ENCODE measurements at regions not wholly inside any gene's neighbourhood (a gene's known extent, or its start where the extent isn't known, plus 50 kb on each side); places are given as distances from the start of the nearest gene placed in this dataset.
A peak's percentile ranks its signal among the peaks of the same experiment; 100 is the strongest.
"Not testable (repeated sequence)": the region's sequence is repeated elsewhere in the genome, so short reads cannot be mapped to it uniquely, and the experiment has no call there.

DNA sequence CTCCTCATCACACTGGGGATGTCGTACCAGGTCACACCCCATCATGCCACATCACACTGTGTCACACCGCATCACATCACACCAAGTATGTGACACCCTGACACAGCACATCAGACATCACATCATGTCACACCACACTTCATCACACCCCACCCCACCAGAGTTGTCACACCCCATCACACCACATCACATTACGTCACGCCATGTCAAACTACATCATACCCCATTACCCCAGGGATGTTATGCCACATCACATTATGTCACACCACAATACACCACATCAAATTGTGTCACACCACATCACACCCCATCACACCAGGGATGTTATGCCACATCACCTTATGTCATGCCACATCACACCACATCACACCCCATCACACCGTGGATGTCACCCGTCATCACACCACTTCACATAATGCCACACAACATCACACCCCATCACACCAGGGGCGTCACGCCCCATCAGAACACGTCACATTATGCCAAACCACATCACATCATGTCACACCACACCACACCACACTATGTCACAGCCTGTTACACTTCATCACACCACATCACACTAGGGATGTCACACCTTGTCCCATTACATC is 133.6 kb downstream of the TMEM121 start:
- DNase-seq (no peak), ATAC-seq (no peak)
- intact Hi-C loops (cut with DNase I): no loop called here
- Histone ChIP-seq H3K4me1 (no peaks in the 10 kb centered on the region), H3K9me3 (peaks cover 0 to 4% (median 0%) of the 10 kb centered on the region in 3 donors), H3K27ac (no peak overlapping the region), H3K27me3 (no peaks in the 10 kb centered on the region), H3K36me3 (replicated peaks in 1 of 2; ENCODE audit: insufficient read depth in 1 of 2, low read depth in 2 of 2) (no peaks in the 10 kb centered on the region), H3K4me3 (no peak overlapping the region)
- 76 to 77% methylated on average over 9 of the region's 9 CpGs for WGBS, 2 donors
- TF ChIP-seq, protein P1, sequence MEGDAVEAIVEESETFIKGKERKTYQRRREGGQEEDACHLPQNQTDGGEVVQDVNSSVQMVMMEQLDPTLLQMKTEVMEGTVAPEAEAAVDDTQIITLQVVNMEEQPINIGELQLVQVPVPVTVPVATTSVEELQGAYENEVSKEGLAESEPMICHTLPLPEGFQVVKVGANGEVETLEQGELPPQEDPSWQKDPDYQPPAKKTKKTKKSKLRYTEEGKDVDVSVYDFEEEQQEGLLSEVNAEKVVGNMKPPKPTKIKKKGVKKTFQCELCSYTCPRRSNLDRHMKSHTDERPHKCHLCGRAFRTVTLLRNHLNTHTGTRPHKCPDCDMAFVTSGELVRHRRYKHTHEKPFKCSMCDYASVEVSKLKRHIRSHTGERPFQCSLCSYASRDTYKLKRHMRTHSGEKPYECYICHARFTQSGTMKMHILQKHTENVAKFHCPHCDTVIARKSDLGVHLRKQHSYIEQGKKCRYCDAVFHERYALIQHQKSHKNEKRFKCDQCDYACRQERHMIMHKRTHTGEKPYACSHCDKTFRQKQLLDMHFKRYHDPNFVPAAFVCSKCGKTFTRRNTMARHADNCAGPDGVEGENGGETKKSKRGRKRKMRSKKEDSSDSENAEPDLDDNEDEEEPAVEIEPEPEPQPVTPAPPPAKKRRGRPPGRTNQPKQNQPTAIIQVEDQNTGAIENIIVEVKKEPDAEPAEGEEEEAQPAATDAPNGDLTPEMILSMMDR (IDR thresholded peaks at IDR 0.05): no peak
- TF ChIP-seq POLR2A (IDR thresholded peaks at IDR 0.05): no peak

DNA sequence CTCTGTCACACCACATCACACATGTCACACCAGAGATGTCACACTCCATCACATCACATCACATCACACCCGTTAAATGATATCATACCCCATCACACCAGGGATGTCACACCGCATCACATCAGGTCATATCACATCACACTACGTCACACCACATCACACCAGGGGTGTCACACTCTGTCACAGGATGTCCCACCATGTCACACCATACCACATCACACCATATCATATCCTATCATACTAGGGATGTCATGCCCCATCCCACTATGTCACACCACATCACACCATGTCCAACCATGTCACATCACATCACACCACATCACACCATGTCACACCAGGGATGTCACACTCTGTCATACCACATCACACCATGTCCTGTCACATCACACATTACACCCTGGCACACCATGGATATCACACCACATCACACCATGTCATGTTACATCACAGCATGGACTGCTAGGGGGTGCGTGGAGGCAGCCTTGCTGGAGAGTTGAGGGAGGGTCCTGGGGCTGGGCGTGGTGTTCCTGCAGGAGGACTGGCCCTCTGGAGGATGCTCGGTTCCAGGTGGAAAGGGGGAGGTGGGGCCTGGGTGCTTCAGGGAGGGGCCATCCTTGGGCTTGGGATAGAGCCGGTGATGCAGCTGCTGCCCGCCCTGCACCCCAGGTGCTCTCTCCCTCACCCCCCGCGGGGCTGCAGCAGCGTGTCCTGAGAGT is 134.6 kb downstream of the TMEM121 start:
- no peak for ATAC-seq

GRCh38 chr14:105662043-105662442 is 135.7 kb downstream of the TMEM121 start:
- intact Hi-C loops (cut with DNase I); H3K27ac ChIP-seq; H3K9me3 ChIP-seq; H3K4me3 ChIP-seq; DNase-seq; H3K36me3 ChIP-seq (replicated peaks in 1 of 2; ENCODE audit: insufficient read depth in 1 of 2, low read depth in 2 of 2); H3K4me1 ChIP-seq; ATAC-seq; H3K27me3 ChIP-seq: not testable (repeated sequence)
- 66 to 80% methylated on average over 9 to 11 of the region's 11 CpGs for WGBS, 2 donors

More for the DNA sequence above, 134.6 kb downstream of the TMEM121 start:
- Histone ChIP-seq H3K9me3 (peaks cover 0 to 4% (median 0%) of the 10 kb centered on the region in 3 donors), H3K4me1 (no peaks in the 10 kb centered on the region), H3K27ac (no peak overlapping the region), H3K36me3 (replicated peaks in 1 of 2; ENCODE audit: insufficient read depth in 1 of 2, low read depth in 2 of 2) (no peaks in the 10 kb centered on the region), H3K27me3 (no peaks in the 10 kb centered on the region), H3K4me3 (no peak overlapping the region)
- 52 to 62% methylated on average over 6 to 11 of the region's 11 CpGs for WGBS, 2 donors
- TF ChIP-seq POLR2A (IDR thresholded peaks at IDR 0.05): no peak
- TF ChIP-seq, protein P1 (IDR thresholded peaks at IDR 0.05): no peak
- intact Hi-C loops (cut with DNase I): no loop called here
- no peak for DNase-seq

DNA sequence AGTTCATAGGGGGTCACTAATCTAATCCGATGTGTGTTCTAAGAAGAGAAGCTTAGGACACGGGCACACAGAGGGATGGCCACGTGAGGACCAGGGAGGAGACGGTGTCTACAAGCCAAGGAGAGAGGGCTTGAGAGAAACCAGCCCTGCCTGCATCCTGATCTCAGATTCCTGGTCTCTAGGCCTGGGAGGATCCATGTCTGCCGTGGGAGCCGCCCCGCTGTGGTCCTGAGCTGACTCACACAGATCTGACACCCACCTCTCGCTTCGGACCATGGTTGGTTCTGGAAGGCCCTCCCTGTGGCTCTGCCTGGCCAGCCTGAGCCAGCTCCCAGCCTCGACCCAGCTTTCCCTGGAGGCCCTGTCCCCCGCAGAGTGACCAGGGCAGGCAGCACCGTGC is 136.2 kb downstream of the TMEM121 start:
- ATAC-seq; H3K27ac ChIP-seq; H3K4me3 ChIP-seq; DNase-seq; H3K36me3 ChIP-seq (replicated peaks in 1 of 2; ENCODE audit: insufficient read depth in 1 of 2, low read depth in 2 of 2); intact Hi-C loops (cut with DNase I); H3K4me1 ChIP-seq; H3K9me3 ChIP-seq; H3K27me3 ChIP-seq: not testable (repeated sequence)
- 71% methylated on average over 9 of the region's 12 CpGs; no CpG with 5 or more reads in 1 of the 2 donors for WGBS, 2 donors

- ATAC-seq; H3K27ac ChIP-seq; H3K36me3 ChIP-seq (replicated peaks in 1 of 2; ENCODE audit: insufficient read depth in 1 of 2, low read depth in 2 of 2); H3K27me3 ChIP-seq; intact Hi-C loops (cut with DNase I); H3K4me3 ChIP-seq; DNase-seq; H3K4me1 ChIP-seq; H3K9me3 ChIP-seq: not testable (repeated sequence)
- 50 to 60% methylated on average over 3 to 7 of the region's 23 CpGs for WGBS, 2 donors
Measured at GRCh38 chr14:105663323-105663722, 136.9 kb downstream of the TMEM121 start.

DNA sequence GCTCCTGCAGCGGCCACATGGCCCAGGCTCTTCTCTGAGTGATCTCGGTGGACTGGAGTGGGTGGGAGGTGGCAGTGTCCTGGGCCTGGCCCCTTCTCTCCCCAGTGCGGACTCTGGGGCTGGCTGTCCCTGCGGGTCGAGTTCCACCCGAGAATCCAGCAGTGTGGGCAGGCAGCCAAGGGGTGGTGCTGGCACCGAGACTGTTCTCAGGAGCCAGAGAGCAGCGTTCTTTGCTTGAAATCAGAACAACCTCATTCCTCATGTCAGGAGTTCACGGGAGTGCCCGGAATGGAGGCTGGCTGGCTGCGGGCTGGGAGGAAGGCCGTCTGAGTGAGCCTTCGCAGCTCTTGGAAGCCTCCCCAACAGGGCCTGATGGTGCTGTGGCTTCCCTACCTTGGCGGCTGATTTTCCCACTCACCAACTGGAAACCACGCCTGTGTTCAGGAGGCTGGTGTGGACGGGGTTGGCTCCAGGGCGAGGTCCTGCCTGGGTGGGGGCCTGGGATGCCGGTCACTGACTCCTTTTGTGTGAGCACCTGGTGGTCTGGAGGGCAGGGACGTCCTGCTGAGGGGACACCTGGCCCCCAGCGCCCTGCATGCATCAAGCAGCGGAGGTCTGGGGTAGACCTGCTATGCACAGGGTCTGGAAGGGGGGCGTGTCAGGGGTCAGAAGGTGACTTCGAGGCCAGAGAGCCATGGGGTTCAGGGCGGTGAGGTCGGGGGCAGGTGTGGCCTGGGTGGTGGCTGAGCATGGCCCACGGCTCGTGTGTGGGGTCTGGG is 137.6 kb downstream of the TMEM121 start:
- H3K27ac ChIP-seq; H3K9me3 ChIP-seq; intact Hi-C loops (cut with DNase I); ATAC-seq; H3K27me3 ChIP-seq; H3K36me3 ChIP-seq (replicated peaks in 1 of 2; ENCODE audit: insufficient read depth in 1 of 2, low read depth in 2 of 2); H3K4me3 ChIP-seq; H3K4me1 ChIP-seq: not testable (repeated sequence)
- WGBS, 2 donors: 61% methylated on average over 11 of the region's 27 CpGs; no CpG with 5 or more reads in 1 of the 2 donors
- DNase-seq: peak; percentile 41 to 62 (median 46)

All from body of pancreas (tissue), 4 donors.